Psoas muscle (tissue), 7 donors: ENCODE measurements at regions not wholly inside any gene's neighbourhood (a gene's known extent, or its start where the extent isn't known, plus 50 kb on each side); places are given as distances from the start of the nearest gene placed in this dataset.
"Not testable (repeated sequence)": the region's sequence is repeated elsewhere in the genome, so short reads cannot be mapped to it uniquely, and the experiment has no call there.

Source experiments
- ATAC-seq, 4 donors: fragments of 200-7000 bp; cut with Tn5 transposase; one replicate each; pipeline ENCODE4 v1.9.1; 2020; ENCODE audit warnings: moderate library complexity in 3 of 4, mild to moderate bottlenecking in 2 of 4
- DNase-seq, 2 donors: peaks; one replicate each; pipeline ENCODE4 v3.0.0-alpha.2; 2020
- H3K27ac ChIP-seq: fragments of 200-600 bp; one replicate; pipeline ENCODE4 v1.8.0; 2022
- H3K27me3 ChIP-seq, 3 donors: fragments of 200-600 bp in 1 of 3; one replicate each; pipeline versions ENCODE4 v1.6.1 to v1.8.0; 2013 to 2022; ENCODE audit warnings: low read length in 2 of 3, mild to moderate bottlenecking in 2 of 3, moderate library complexity in 1 of 3; ENCODE audit not compliant: insufficient read depth in 3 of 3
- H3K36me3 ChIP-seq, 2 donors: fragments of 200-600 bp in 1 of 2; one replicate each; pipeline versions ENCODE4 v1.6.1 to v1.8.0; 2013 to 2022; ENCODE audit warnings: low read depth in 1 of 2, mild to moderate bottlenecking in 1 of 2, moderate library complexity in 1 of 2; ENCODE audit not compliant: insufficient read depth in 1 of 2
- H3K4me1 ChIP-seq: fragments of 200-600 bp; one replicate; pipeline ENCODE4 v1.8.0; 2022
- H3K4me3 ChIP-seq: fragments of 200-600 bp; one replicate; pipeline ENCODE4 v1.8.0; 2022; ENCODE audit warnings: mild to moderate bottlenecking
- H3K9me3 ChIP-seq: fragments of 200-600 bp; one replicate; pipeline ENCODE4 v1.8.0; 2022
- CTCF ChIP-seq: fragments of 200-600 bp; IDR thresholded peaks from one replicate; pipeline ENCODE4 v1.8.0; 2022; ENCODE audit warnings: antibody characterized with exemption
- WGBS, 3 donors: extraction: QIAGEN DNeasy Blood & Tissue Kit; methylation state at CpG; one replicate each; pipeline versions ENCODE4 v1.1.6 to v1.1.7; 2013; 5-methylcytosine and 5-hydroxymethylcytosine counted together
- intact Hi-C, 2 donors: fragments of 100-400 bp; cut with DNase I; formaldehyde crosslinking; loops; one replicate each; pipeline versions ENCODE4 v1.11.0 to v1.14.2; 2022
- donor health status: healthy with polysubstance abuse.
- donor health status: DM: no; HTN: no; CAD: no; lungs with moderate emphysema.
- donor health status: Bipolar disorder and iron deficiency.
- donor health status: healthy.
- donor health status: DM: yes; HTN: yes; CAD: no.
- donor health status: DM: no; HTN: no; CAD: no.
- donor health status: DM: yes; HTN: yes; CAD: no.

GRCh38 chr1:220942278-220942677 lies 63.0 kb downstream of the HLX start:
- Histone ChIP-seq H3K4me3 (no peak overlapping the region), H3K27ac (no peak overlapping the region), H3K36me3 (no peaks in the 10 kb centered on the region), H3K9me3 (no peaks in the 10 kb centered on the region), H3K4me1 (no peaks in the 10 kb centered on the region), H3K27me3 (peaks cover 0 to 4% (median 0%) of the 10 kb centered on the region in 3 donors)
- no peak for DNase-seq
- TF ChIP-seq CTCF, result no peak
- no peak for ATAC-seq
- WGBS, 3 donors, result 95 to 97% (median 95%) methylated on average over 5 of the region's 5 CpGs
- intact Hi-C loops, result no loop called here

GRCh38 chr1:220942914-220943313 lies 63.7 kb downstream of the HLX start:
- intact Hi-C loops, H3K27me3 ChIP-seq, H3K36me3 ChIP-seq, ATAC-seq, DNase-seq, H3K9me3 ChIP-seq, H3K4me1 ChIP-seq, H3K4me3 ChIP-seq, H3K27ac ChIP-seq: not testable (repeated sequence)
- WGBS, 3 donors, result 86 to 90% (median 90%) methylated on average over 2 of the region's 2 CpGs

- DNase-seq (no peak), ATAC-seq (no peak)
- intact Hi-C loops, result no loop called here
These were observed 64.2 kb downstream of the HLX start for GRCh38 chr1:220943319-220943996.

GRCh38 chr1:220950576-220950975 lies 71.3 kb downstream of the HLX start:
- Histone ChIP-seq H3K27me3 (no peaks in the 10 kb centered on the region), H3K27ac (no peak overlapping the region), H3K4me1 (no peaks in the 10 kb centered on the region), H3K36me3 (no peaks in the 10 kb centered on the region), H3K9me3 (peaks cover 12% of the 10 kb centered on the region), H3K4me3 (no peak overlapping the region)
- no peak for DNase-seq
- no peak for ATAC-seq
- TF ChIP-seq CTCF, result no peak
- intact Hi-C loops, result no loop called here

More at GRCh38 chr1:220943319-220943996, 64.2 kb downstream of the HLX start:
- Histone ChIP-seq H3K27me3 (peaks cover 0 to under 1% (median 0%) of the 10 kb centered on the region in 3 donors), H3K4me3 (no peak overlapping the region), H3K4me1 (no peaks in the 10 kb centered on the region), H3K9me3 (no peaks in the 10 kb centered on the region), H3K36me3 (no peaks in the 10 kb centered on the region), H3K27ac (no peak overlapping the region)
- 41 to 67% (median 50%) methylated on average over 2 of the region's 2 CpGs for WGBS, 3 donors
- TF ChIP-seq CTCF, result no peak

- Histone ChIP-seq H3K4me1 (no peaks in the 10 kb centered on the region), H3K9me3 (peaks cover 12% of the 10 kb centered on the region), H3K27ac (no peak overlapping the region), H3K4me3 (no peak overlapping the region), H3K27me3 (no peaks in the 10 kb centered on the region), H3K36me3 (no peaks in the 10 kb centered on the region)
- TF ChIP-seq CTCF, result no peak
- intact Hi-C loops, result no loop called here
- DNase-seq (no peak), ATAC-seq (no peak)
- 20 to 28% (median 23%) methylated on average over 3 of the region's 3 CpGs for WGBS, 3 donors
These were observed 73.9 kb downstream of the HLX start for GRCh38 chr1:220952961-220953643.
